ENCODE measurements at regions not wholly inside any gene's neighbourhood (a gene's known extent, or its start where the extent isn't known, plus 50 kb on each side); places are given as distances from the start of the nearest gene placed in this dataset.

GRCh38 chr2:226426292-226426736 lies 373.3 kb downstream of the IRS1 start:
- DNase-seq: no peak

- no peak for DNase-seq
These were observed 374.6 kb downstream of the IRS1 start for GRCh38 chr2:226424971-226425370.

- no peak for DNase-seq
These were observed 376.1 kb downstream of the IRS1 start for GRCh38 chr2:226423498-226423960.

GRCh38 chr2:226420646-226421045 lies 379.0 kb downstream of the IRS1 start:
- no peak for DNase-seq

- DNase-seq: no peak
These were observed 381.1 kb downstream of the IRS1 start for GRCh38 chr2:226418521-226418920.

- no peak for DNase-seq
These were observed 385.3 kb downstream of the IRS1 start for GRCh38 chr2:226414335-226414734.

GRCh38 chr2:226413498-226414130 lies 386.0 kb downstream of the IRS1 start:
- DNase-seq: no peak

GRCh38 chr2:226411727-226412360 lies 387.8 kb downstream of the IRS1 start:
- DNase-seq: no peak

- no peak for DNase-seq
These were observed 388.4 kb downstream of the IRS1 start for GRCh38 chr2:226411205-226411604.

- DNase-seq: no peak
These were observed 389.3 kb downstream of the IRS1 start for GRCh38 chr2:226410247-226410835.

- no peak for DNase-seq
These were observed 390.5 kb downstream of the IRS1 start for GRCh38 chr2:226409134-226409533.

GRCh38 chr2:226408141-226408540 lies 391.5 kb downstream of the IRS1 start:
- DNase-seq: no peak

GRCh38 chr2:226407135-226407534 lies 392.5 kb downstream of the IRS1 start:
- no peak for DNase-seq

- no peak for DNase-seq
These were observed 394.2 kb downstream of the IRS1 start for GRCh38 chr2:226405465-226405864.

GRCh38 chr2:226403369-226403768 lies 396.3 kb downstream of the IRS1 start:
- DNase-seq: no peak

GRCh38 chr2:226399006-226399405 lies 400.6 kb downstream of the IRS1 start:
- no peak for DNase-seq

GRCh38 chr2:226398580-226398979 lies 401.0 kb downstream of the IRS1 start:
- DNase-seq: no peak

GRCh38 chr2:226396541-226396940 lies 403.1 kb downstream of the IRS1 start:
- DNase-seq: no peak

GRCh38 chr2:226387499-226387942 lies 412.1 kb downstream of the IRS1 start:
- DNase-seq: no peak

GRCh38 chr2:226383461-226383860 lies 416.2 kb downstream of the IRS1 start:
- no peak for DNase-seq

GRCh38 chr2:226380679-226381078 lies 418.9 kb downstream of the IRS1 start:
- no peak for DNase-seq

GRCh38 chr2:226378753-226379705 lies 420.6 kb downstream of the IRS1 start:
- DNase-seq: no peak

Data from cerebellar nuclear complex (tissue), 1 donor.